Ovary (tissue), 3 donors: ENCODE measurements at regions not wholly inside any gene's neighbourhood (a gene's known extent, or its start where the extent isn't known, plus 50 kb on each side); places are given as distances from the start of the nearest gene placed in this dataset.

Experiments used
- CTCF ChIP-seq, 3 donors: fragments of 450-650 bp in 2 of 3; fragments of 200-600 bp in 1 of 3; IDR thresholded peaks; one replicate each; pipeline versions ENCODE4 v1.5.1 to v1.8.0; 2016 to 2022; ENCODE audit warnings: antibody characterized with exemption in 3 of 3, mild to moderate bottlenecking in 1 of 3
- EP300 ChIP-seq: sonication (generic); formaldehyde crosslinking; IDR thresholded peaks from one replicate; pipeline ENCODE4 v1.6.1; 2017; ENCODE audit warnings: antibody characterized with exemption
- POLR2A ChIP-seq: fragments of 450-650 bp; IDR thresholded peaks from one replicate; pipeline ENCODE4 v1.6.1; 2017; ENCODE audit warnings: antibody characterized with exemption, mild to moderate bottlenecking, moderate library complexity
- donor health status: DM: no; HTN: no; CAD: no.

- no peak for TF ChIP-seq CTCF (IDR thresholded peaks at IDR 0.05)
- TF ChIP-seq POLR2A = no peak
- no peak for TF ChIP-seq EP300
Measured at GRCh38 chr11:69422645-69423044, 58.8 kb upstream of the LINC01488 start.
